ENCODE measurements at regions not wholly inside any gene's neighbourhood (a gene's known extent, or its start where the extent isn't known, plus 50 kb on each side); places are given as distances from the start of the nearest gene placed in this dataset.

DNA sequence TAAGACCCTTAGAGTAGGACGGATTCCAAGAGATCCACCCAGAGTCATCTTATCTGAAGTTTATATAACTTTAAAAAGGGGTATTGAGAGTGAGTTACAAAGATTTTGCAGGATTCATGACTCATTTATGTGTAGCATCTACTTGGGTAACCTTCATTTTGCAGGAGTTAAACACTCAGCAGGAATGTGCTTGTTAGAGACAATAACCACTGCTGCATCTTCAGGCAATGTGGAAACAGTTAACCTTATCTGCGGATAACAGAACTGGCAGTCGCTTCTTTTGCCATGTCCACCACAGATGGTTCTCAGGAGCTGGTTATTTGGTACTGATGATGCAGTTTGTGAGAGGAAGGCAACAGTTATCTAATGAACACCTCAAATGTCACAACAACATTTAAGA is 417.9 kb upstream of the DDI1 start:
- H3K27ac ChIP-seq (ENCODE audit: low read depth in 1 of 2, low read length in 2 of 2), result no peak overlapping the region
- no peaks in the 10 kb centered on the region for H3K9me3 ChIP-seq (replicated peaks in 1 of 2; ENCODE audit: control insufficient read depth in 1 of 2, insufficient read depth in 1 of 2, low read length in 2 of 2)
- H3K9ac ChIP-seq (ENCODE audit: insufficient read depth, low read length, poor library complexity, severe bottlenecking), result no peak overlapping the region
- no peaks in the 10 kb centered on the region for H3K27me3 ChIP-seq (ENCODE audit: control insufficient read depth in 2 of 2, insufficient read depth in 2 of 2, low read length in 2 of 2)
- no peaks in the 10 kb centered on the region for H3K36me3 Mint-ChIP-seq
- H3K27me3 Mint-ChIP-seq (ENCODE audit: low read depth in 3 of 3), result peaks cover 0 to 5% (median 0%) of the 10 kb centered on the region in 3 donors
- H2AFZ ChIP-seq (ENCODE audit: insufficient read depth, low read depth, low read length, poor library complexity, severe bottlenecking), result no peak overlapping the region
- DNase-seq, result no peak
- TF ChIP-seq, protein P1, sequence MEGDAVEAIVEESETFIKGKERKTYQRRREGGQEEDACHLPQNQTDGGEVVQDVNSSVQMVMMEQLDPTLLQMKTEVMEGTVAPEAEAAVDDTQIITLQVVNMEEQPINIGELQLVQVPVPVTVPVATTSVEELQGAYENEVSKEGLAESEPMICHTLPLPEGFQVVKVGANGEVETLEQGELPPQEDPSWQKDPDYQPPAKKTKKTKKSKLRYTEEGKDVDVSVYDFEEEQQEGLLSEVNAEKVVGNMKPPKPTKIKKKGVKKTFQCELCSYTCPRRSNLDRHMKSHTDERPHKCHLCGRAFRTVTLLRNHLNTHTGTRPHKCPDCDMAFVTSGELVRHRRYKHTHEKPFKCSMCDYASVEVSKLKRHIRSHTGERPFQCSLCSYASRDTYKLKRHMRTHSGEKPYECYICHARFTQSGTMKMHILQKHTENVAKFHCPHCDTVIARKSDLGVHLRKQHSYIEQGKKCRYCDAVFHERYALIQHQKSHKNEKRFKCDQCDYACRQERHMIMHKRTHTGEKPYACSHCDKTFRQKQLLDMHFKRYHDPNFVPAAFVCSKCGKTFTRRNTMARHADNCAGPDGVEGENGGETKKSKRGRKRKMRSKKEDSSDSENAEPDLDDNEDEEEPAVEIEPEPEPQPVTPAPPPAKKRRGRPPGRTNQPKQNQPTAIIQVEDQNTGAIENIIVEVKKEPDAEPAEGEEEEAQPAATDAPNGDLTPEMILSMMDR (IDR thresholded peaks at IDR 0.05), result no peak
- H3K27ac Mint-ChIP-seq, result no peak overlapping the region
- no peaks in the 10 kb centered on the region for H3K4me1 Mint-ChIP-seq
- intact Hi-C loops (cut with micrococcal nuclease), result no loop called here
- no peak overlapping the region for H3K4me2 ChIP-seq (replicated peaks; ENCODE audit: extremely low read depth, low read length, poor library complexity, severe bottlenecking)
- no CpG with 5 or more reads among the region's 3 CpGs for WGBS (ENCODE audit: insufficient coverage)
- no peak overlapping the region for H3K4me3 ChIP-seq (replicated peaks in 1 of 3; ENCODE audit: low read depth in 2 of 3, low read length in 3 of 3)
- no peaks in the 10 kb centered on the region for H4K20me1 ChIP-seq (ENCODE audit: insufficient read depth, low read length)
- H3K4me1 ChIP-seq (ENCODE audit: control insufficient read depth in 1 of 2, insufficient read depth in 2 of 2, low read length in 2 of 2), result no peaks in the 10 kb centered on the region
- no peaks in the 10 kb centered on the region for H3K36me3 ChIP-seq (replicated peaks in 1 of 2; ENCODE audit: control insufficient read depth in 1 of 2, insufficient read depth in 2 of 2, low read length in 2 of 2)
- H3K4me3 Mint-ChIP-seq, result no peak overlapping the region
- H3K79me2 ChIP-seq (ENCODE audit: insufficient read depth, low read length), result no peaks in the 10 kb centered on the region
- H3K9me3 Mint-ChIP-seq, result no peaks in the 10 kb centered on the region

DNA sequence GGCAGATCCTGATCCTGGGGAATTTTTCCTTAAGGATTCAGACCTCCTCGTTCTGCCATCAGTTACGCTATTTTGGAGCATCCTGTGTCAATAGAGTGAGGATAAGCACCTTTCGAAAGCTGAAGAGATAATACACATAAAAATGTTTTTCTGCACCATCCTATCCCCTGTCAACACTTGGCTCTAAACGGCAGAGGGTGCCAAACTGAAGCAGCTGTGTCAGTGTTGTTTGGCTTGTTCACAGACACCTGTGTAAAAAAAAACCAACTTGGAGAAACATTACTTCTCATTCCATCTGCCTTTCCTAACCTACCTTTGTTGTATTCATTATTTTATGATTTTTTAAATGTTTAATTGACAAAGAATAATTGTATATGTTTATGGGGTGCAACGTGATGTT is 417.0 kb upstream of the DDI1 start:
- Mint-ChIP-seq H3K36me3 (no peaks in the 10 kb centered on the region), H3K27ac (no peak overlapping the region), H3K4me1 (no peaks in the 10 kb centered on the region), H3K4me3 (no peak overlapping the region), H3K27me3 (ENCODE audit: low read depth in 3 of 3) (peaks cover 0 to 5% (median 0%) of the 10 kb centered on the region in 3 donors), H3K9me3 (no peaks in the 10 kb centered on the region)
- no peaks in the 10 kb centered on the region for H3K4me1 ChIP-seq (ENCODE audit: control insufficient read depth in 1 of 2, insufficient read depth in 2 of 2, low read length in 2 of 2)
- no peak overlapping the region for H3K4me3 ChIP-seq (replicated peaks in 1 of 3; ENCODE audit: low read depth in 2 of 3, low read length in 3 of 3)
- H3K27me3 ChIP-seq (ENCODE audit: control insufficient read depth in 2 of 2, insufficient read depth in 2 of 2, low read length in 2 of 2), result no peaks in the 10 kb centered on the region
- H4K20me1 ChIP-seq (ENCODE audit: insufficient read depth, low read length), result no peaks in the 10 kb centered on the region
- intact Hi-C loops (cut with micrococcal nuclease), result no loop called here
- H3K36me3 ChIP-seq (replicated peaks in 1 of 2; ENCODE audit: control insufficient read depth in 1 of 2, insufficient read depth in 2 of 2, low read length in 2 of 2), result no peaks in the 10 kb centered on the region
- no peaks in the 10 kb centered on the region for H3K79me2 ChIP-seq (ENCODE audit: insufficient read depth, low read length)
- no peak for DNase-seq
- H3K27ac ChIP-seq (ENCODE audit: low read depth in 1 of 2, low read length in 2 of 2), result no peak overlapping the region
- H3K9me3 ChIP-seq (replicated peaks in 1 of 2; ENCODE audit: control insufficient read depth in 1 of 2, insufficient read depth in 1 of 2, low read length in 2 of 2), result no peaks in the 10 kb centered on the region
- H2AFZ ChIP-seq (ENCODE audit: insufficient read depth, low read depth, low read length, poor library complexity, severe bottlenecking), result no peak overlapping the region
- no CpG with 5 or more reads among the region's 5 CpGs for WGBS (ENCODE audit: insufficient coverage)
- no peak overlapping the region for H3K9ac ChIP-seq (ENCODE audit: insufficient read depth, low read length, poor library complexity, severe bottlenecking)
- TF ChIP-seq, protein P1 (IDR thresholded peaks at IDR 0.05), result no peak
- no peak overlapping the region for H3K4me2 ChIP-seq (replicated peaks; ENCODE audit: extremely low read depth, low read length, poor library complexity, severe bottlenecking)
